Loucy (cell line): ENCODE measurements at regions not wholly inside any gene's neighbourhood (a gene's known extent, or its start where the extent isn't known, plus 50 kb on each side); places are given as distances from the start of the nearest gene placed in this dataset.

Experiments used
- CTCF ChIP-seq: fragments of 200-600 bp; sonication (generic); conservative IDR thresholded peaks from 2 replicates; pipeline ENCODE4 v1.5.1; 2014; ENCODE audit warnings: mild to moderate bottlenecking, antibody characterized with exemption, low read length
- EZH2phosphoT487 ChIP-seq: fragments of 200-600 bp; IDR thresholded peaks from 2 replicates; pipeline ENCODE4 v1.6.1; 2018; ENCODE audit warnings: antibody characterized with exemption, mild to moderate bottlenecking, moderate library complexity, borderline replicate concordance

GRCh38 chr4:104022831-104023230 is 303.0 kb upstream of the TACR3 start:
- no peak for TF ChIP-seq CTCF
- no peak for TF ChIP-seq EZH2phosphoT487
